Right kidney (tissue), 1 donor: ENCODE measurements at regions not wholly inside any gene's neighbourhood (a gene's known extent, or its start where the extent isn't known, plus 50 kb on each side); places are given as distances from the start of the nearest gene placed in this dataset.

ENCODE experiments used
- DNase-seq: peaks from one replicate; pipeline ENCODE4 v3.0.0-alpha.2; 2016

- no peak for DNase-seq
Observed at GRCh38 chr18:22467760-22468553, 50.2 kb upstream of the CTAGE1 start.

- no peak for DNase-seq
Observed at GRCh38 chr18:22468554-22468891, 50.8 kb upstream of the CTAGE1 start.

- no peak for DNase-seq
Observed at GRCh38 chr18:22469061-22469734, 51.5 kb upstream of the CTAGE1 start.

- no peak for DNase-seq
Observed at GRCh38 chr18:22469926-22470247, 52.2 kb upstream of the CTAGE1 start.

GRCh38 chr18:22470248-22471235 is 52.8 kb upstream of the CTAGE1 start:
- peak; percentile 47 for DNase-seq

GRCh38 chr18:22471546-22472131 is 53.9 kb upstream of the CTAGE1 start:
- DNase-seq = no peak

- DNase-seq = no peak
Observed at GRCh38 chr18:22473366-22473765, 55.7 kb upstream of the CTAGE1 start.

GRCh38 chr18:22475426-22476100 is 57.8 kb upstream of the CTAGE1 start:
- DNase-seq = no peak

- DNase-seq = no peak
Observed at GRCh38 chr18:22477222-22477621, 59.5 kb upstream of the CTAGE1 start.

GRCh38 chr18:22482948-22483347 is 65.2 kb upstream of the CTAGE1 start:
- DNase-seq = no peak

GRCh38 chr18:22483407-22483806 is 65.7 kb upstream of the CTAGE1 start:
- no peak for DNase-seq

GRCh38 chr18:22484471-22484870 is 66.8 kb upstream of the CTAGE1 start:
- no peak for DNase-seq

- DNase-seq = no peak
Observed at GRCh38 chr18:22485808-22486244, 68.1 kb upstream of the CTAGE1 start.

- no peak for DNase-seq
Observed at GRCh38 chr18:22486667-22487066, 69.0 kb upstream of the CTAGE1 start.

GRCh38 chr18:22488554-22488953 is 70.8 kb upstream of the CTAGE1 start:
- DNase-seq = no peak

GRCh38 chr18:22489704-22490103 is 72.0 kb upstream of the CTAGE1 start:
- no peak for DNase-seq

GRCh38 chr18:22490429-22490846 is 72.7 kb upstream of the CTAGE1 start:
- DNase-seq = no peak

GRCh38 chr18:22493255-22493654 is 75.5 kb upstream of the CTAGE1 start:
- DNase-seq = no peak

GRCh38 chr18:22493940-22494339 is 76.2 kb upstream of the CTAGE1 start:
- DNase-seq = no peak

- DNase-seq = no peak
Observed at GRCh38 chr18:22494771-22495170, 77.1 kb upstream of the CTAGE1 start.

GRCh38 chr18:22499421-22499820 is 81.7 kb upstream of the CTAGE1 start:
- no peak for DNase-seq

GRCh38 chr18:22503803-22504202 is 86.1 kb upstream of the CTAGE1 start:
- no peak for DNase-seq
